Smooth muscle cell (in vitro differentiated cells): ENCODE measurements at regions not wholly inside any gene's neighbourhood (a gene's known extent, or its start where the extent isn't known, plus 50 kb on each side); places are given as distances from the start of the nearest gene placed in this dataset.

Source experiments
- DNase-seq: peaks from one replicate; lab custom pipeline; 2025; ENCODE audit not compliant: unreplicated experiment; lab: John Stamatoyannopoulos, UW
- H2AFZ ChIP-seq: fragments of 200-600 bp; sonication (generic); 2 replicates; pipeline ENCODE4 v1.6.0; 2016; ENCODE audit warnings: antibody characterized with exemption, low read depth, mild to moderate bottlenecking
- H3F3A ChIP-seq: fragments of 200-600 bp; sonication (generic); 2 replicates; pipeline ENCODE4 v1.6.0; 2017; ENCODE audit warnings: antibody characterized with exemption, low read depth
- H3K27ac ChIP-seq: fragments of 200-600 bp; sonication (generic); 2 replicates; pipeline ENCODE4 v1.5.1; 2016; ENCODE audit warnings: low read depth, mild to moderate bottlenecking
- H3K27me3 ChIP-seq: fragments of 200-600 bp; sonication (generic); 2 replicates; pipeline ENCODE4 v1.6.1; 2016; ENCODE audit warnings: low read depth, mild to moderate bottlenecking
- H3K36me3 ChIP-seq: fragments of 200-600 bp; sonication (generic); 2 replicates; pipeline ENCODE4 v1.5.1; 2016; ENCODE audit warnings: low read depth
- H3K4me1 ChIP-seq: fragments of 200-600 bp; sonication (generic); 2 replicates; pipeline ENCODE4 v1.5.1; 2016; ENCODE audit warnings: low read depth
- H3K4me2 ChIP-seq: fragments of 200-600 bp; sonication (generic); 2 replicates; pipeline ENCODE4 v1.6.0; 2016; ENCODE audit warnings: mild to moderate bottlenecking
- H3K4me3 ChIP-seq: fragments of 200-600 bp; sonication (generic); 2 replicates; pipeline ENCODE4 v1.5.1; 2016; ENCODE audit warnings: mild to moderate bottlenecking
- H3K79me2 ChIP-seq: fragments of 200-600 bp; sonication (generic); 2 replicates; pipeline ENCODE4 v1.6.0; 2016; ENCODE audit warnings: low read depth, mild to moderate bottlenecking
- H3K9ac ChIP-seq: fragments of 200-600 bp; sonication (generic); 2 replicates; pipeline ENCODE4 v1.6.0; 2016; ENCODE audit warnings: low read depth
- H3K9me3 ChIP-seq: fragments of 200-600 bp; sonication (generic); replicated peaks from 2 replicates; pipeline ENCODE4 v1.5.1; 2016; ENCODE audit warnings: low read depth
- H4K20me1 ChIP-seq: fragments of 200-600 bp; sonication (generic); 2 replicates; pipeline ENCODE4 v1.6.0; 2016; ENCODE audit warnings: low read depth
- WGBS: methylation state at CpG from one replicate; pipeline ENCODE4 v1.1.7; 2016; ENCODE audit warnings: low lambda C conversion rate; 5-methylcytosine and 5-hydroxymethylcytosine counted together
- TF ChIP-seq, protein P1 (sequence below): fragments of 200-600 bp; sonication (generic); IDR thresholded peaks from 2 replicates; pipeline ENCODE4 v1.5.1; 2017; ENCODE audit warnings: borderline replicate concordance, mild to moderate bottlenecking, antibody characterized with exemption; ENCODE audit not compliant: insufficient read depth, poor library complexity, severe bottlenecking

DNA sequence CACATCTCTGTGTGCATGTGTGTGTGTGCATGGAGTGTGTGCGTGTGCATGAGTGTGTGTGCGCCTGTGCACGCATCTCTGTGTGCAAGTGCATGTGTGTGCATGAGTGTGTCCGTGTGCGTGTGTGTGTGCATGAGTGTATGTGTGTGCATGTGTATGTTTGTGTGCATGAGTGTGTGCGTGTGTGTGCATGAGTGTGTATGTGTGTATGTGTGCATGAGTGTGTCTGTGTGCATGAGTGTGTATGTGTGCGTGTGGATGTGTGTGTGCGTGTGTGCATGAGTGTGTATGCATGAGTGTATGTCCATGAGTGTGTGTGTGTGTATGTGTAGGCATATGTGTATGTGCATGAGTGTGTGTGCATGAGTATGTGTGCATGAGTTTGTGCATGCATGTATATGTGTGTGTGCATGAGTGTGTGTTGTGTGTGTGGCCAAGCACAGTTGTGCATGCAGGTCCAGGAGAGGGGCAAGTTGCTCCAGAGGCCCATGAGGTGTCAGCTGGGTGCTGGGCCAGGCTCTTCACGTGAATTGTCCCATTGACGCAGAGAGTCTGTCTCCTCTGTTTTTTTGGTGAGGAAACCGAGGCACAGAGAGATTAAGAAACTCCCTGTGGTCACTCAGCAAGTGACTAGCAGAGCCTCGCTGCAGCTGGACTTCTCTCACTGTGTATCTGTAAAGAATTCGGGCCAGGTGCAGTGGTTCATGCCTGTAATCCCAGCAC, 75.5 kb downstream of the ASB1 start:
- no peak overlapping the region for H3K9ac ChIP-seq
- no peak overlapping the region for H3K27ac ChIP-seq
- H4K20me1 ChIP-seq = no peaks in the 10 kb centered on the region
- H3K9me3 ChIP-seq = no peaks in the 10 kb centered on the region
- no peaks in the 10 kb centered on the region for H3F3A ChIP-seq
- H3K79me2 ChIP-seq = no peaks in the 10 kb centered on the region
- 97% methylated on average over 13 of the region's 13 CpGs for WGBS
- no peak overlapping the region for H3K4me2 ChIP-seq
- no peaks in the 10 kb centered on the region for H3K36me3 ChIP-seq
- no peak overlapping the region for H2AFZ ChIP-seq
- no peak for DNase-seq
- H3K4me3 ChIP-seq = no peak overlapping the region
- TF ChIP-seq, protein P1, sequence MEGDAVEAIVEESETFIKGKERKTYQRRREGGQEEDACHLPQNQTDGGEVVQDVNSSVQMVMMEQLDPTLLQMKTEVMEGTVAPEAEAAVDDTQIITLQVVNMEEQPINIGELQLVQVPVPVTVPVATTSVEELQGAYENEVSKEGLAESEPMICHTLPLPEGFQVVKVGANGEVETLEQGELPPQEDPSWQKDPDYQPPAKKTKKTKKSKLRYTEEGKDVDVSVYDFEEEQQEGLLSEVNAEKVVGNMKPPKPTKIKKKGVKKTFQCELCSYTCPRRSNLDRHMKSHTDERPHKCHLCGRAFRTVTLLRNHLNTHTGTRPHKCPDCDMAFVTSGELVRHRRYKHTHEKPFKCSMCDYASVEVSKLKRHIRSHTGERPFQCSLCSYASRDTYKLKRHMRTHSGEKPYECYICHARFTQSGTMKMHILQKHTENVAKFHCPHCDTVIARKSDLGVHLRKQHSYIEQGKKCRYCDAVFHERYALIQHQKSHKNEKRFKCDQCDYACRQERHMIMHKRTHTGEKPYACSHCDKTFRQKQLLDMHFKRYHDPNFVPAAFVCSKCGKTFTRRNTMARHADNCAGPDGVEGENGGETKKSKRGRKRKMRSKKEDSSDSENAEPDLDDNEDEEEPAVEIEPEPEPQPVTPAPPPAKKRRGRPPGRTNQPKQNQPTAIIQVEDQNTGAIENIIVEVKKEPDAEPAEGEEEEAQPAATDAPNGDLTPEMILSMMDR = no peak
- no peaks in the 10 kb centered on the region for H3K4me1 ChIP-seq
- H3K27me3 ChIP-seq = no peaks in the 10 kb centered on the region

DNA sequence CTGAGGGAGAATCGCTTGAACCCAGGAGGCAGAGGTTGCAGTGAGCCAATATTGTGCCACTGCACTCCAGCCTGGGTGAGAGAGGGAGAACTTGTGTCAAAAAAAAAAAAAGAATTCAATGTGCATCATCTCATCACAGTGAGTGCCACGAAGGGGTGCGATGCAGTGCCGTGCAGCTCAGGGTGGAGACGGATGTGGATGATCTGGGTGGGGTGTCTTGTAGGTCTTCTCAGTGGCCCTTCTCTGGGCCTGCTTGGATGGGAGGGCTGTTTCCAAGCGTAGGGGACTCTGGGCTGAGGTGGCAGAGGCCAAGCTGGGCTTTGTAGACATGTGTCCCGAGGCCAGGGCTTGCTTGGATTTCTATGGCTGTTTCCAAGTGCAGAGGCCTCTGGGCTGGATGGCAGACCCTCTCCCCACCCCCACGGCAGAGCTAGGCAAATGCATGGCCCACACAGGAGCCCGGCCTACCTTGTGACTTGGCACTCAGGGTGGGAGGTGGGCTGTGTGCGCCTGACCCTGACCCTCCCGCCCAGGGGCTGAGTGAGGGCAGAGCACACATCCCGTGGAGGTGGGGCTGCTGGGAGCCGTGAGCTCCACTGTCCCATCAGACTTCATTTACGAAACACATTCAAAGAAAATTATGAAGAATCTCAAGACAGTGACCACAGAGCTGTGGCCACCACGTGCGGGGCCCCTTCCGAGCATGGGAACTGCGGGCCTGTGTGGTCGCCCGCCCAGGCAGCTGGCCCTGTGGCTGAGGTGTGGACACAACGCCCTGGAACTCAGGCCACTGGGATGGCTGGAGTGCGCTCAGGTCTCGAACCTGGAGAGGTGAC, 76.4 kb downstream of the ASB1 start:
- Histone ChIP-seq H4K20me1 (no peaks in the 10 kb centered on the region), H3K4me2 (no peak overlapping the region), H3F3A (no peaks in the 10 kb centered on the region), H3K27me3 (no peaks in the 10 kb centered on the region), H3K27ac (no peak overlapping the region), H3K36me3 (no peaks in the 10 kb centered on the region), H3K79me2 (no peaks in the 10 kb centered on the region), H3K4me1 (no peaks in the 10 kb centered on the region), H3K4me3 (no peak overlapping the region), H3K9ac (no peak overlapping the region), H3K9me3 (no peaks in the 10 kb centered on the region), H2AFZ (no peak overlapping the region)
- DNase-seq = no peak
- TF ChIP-seq, protein P1 = no peak
- 95% methylated on average over 23 of the region's 23 CpGs for WGBS

DNA sequence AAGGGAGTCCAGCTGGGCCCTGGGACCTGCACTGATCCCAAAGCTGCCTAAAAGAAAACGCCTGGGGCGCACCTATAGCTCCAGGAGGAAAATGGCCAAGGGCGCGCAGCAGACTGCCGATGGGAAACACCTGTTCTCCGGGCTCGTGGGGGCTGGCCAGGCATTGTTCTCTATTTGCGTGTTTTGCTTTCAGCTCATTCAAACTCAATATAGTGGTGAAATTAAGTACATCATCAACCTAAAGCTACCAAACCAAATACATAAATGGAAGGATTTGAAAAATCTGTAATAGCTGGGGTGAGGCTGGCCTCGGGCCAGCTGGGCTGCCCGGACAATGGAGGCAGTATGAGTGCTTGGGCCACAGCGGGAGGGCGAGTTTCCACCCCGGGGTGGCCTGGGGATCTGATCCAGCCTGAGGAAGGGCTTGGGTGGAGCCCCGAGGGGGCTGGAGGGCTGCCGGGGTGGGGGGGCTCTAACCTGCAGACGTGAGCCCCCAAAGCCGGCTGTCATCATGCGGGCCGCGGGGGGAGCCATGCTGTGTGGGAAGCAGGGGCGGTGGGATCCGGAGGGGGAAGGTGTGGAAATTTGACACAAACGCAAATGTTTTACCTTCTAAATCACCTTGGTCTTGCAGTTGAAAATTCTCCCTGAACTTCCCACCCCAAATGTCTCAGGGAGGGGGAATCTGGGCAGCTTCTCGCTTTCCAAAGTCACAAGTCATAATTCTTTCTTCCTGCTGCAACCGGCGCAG, 77.6 kb downstream of the ASB1 start:
- H3K36me3 ChIP-seq = no peaks in the 10 kb centered on the region
- H4K20me1 ChIP-seq = no peaks in the 10 kb centered on the region
- H2AFZ ChIP-seq = no peak overlapping the region
- no peak for DNase-seq
- H3F3A ChIP-seq = no peaks in the 10 kb centered on the region
- H3K4me3 ChIP-seq = no peak overlapping the region
- no peaks in the 10 kb centered on the region for H3K9me3 ChIP-seq
- H3K4me2 ChIP-seq = no peak overlapping the region
- H3K4me1 ChIP-seq = no peaks in the 10 kb centered on the region
- no peak overlapping the region for H3K27ac ChIP-seq
- TF ChIP-seq, protein P1 = no peak
- H3K9ac ChIP-seq = no peak overlapping the region
- no peaks in the 10 kb centered on the region for H3K27me3 ChIP-seq
- WGBS = 94% methylated on average over 20 of the region's 26 CpGs
- no peaks in the 10 kb centered on the region for H3K79me2 ChIP-seq
